ENCODE measurements at regions not wholly inside any gene's neighbourhood (a gene's known extent, or its start where the extent isn't known, plus 50 kb on each side); places are given as distances from the start of the nearest gene placed in this dataset.
A peak's percentile ranks its signal among the peaks of the same experiment; 100 is the strongest.
"Not testable (repeated sequence)": the region's sequence is repeated elsewhere in the genome, so short reads cannot be mapped to it uniquely, and the experiment has no call there.

GRCh38 chr4:28075401-28075956 lies 1214.8 kb downstream of the STIM2 start:
- in situ Hi-C loops (cut with HindIII; ENCODE audit: low pct_unique_long_range_greater_than_20kb, low sequenced_read_pairs): no loop called here
- TF ChIP-seq JUND (IDR thresholded peaks at IDR 0.05; ENCODE audit: low read depth): no peak
- DNase-seq (ENCODE audit: low read depth in 1 of 2, low spot score in 1 of 2): no peak

DNA sequence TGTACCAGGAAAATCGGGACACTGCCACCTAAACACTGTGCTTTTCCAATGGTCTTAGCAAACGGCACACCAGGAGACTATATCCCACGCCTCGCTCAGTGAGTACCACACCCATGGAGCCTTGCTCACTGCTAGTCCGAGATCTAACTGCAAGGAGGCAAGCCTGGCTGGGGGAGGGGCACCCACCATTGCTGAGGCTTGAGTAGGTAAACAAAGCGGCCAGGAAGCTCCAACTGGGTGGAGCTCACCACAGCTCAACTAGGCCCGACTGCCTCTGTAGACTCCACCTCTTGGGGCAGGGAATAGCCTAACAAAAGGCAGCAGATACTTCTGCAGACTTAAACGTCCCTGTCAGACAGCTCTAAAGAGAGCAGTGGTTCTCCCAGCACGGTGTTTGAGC lies 1216.6 kb downstream of the STIM2 start:
- in situ Hi-C loops (cut with HindIII; ENCODE audit: low pct_unique_long_range_greater_than_20kb, low sequenced_read_pairs); DNase-seq (ENCODE audit: low read depth in 1 of 2, low spot score in 1 of 2): not testable (repeated sequence)

GRCh38 chr4:28082686-28083390 lies 1222.2 kb downstream of the STIM2 start:
- no peak for DNase-seq (ENCODE audit: low read depth in 1 of 2, low spot score in 1 of 2)
- in situ Hi-C loops (cut with HindIII; ENCODE audit: low pct_unique_long_range_greater_than_20kb, low sequenced_read_pairs): no loop called here
- TF ChIP-seq JUND (IDR thresholded peaks at IDR 0.05; ENCODE audit: low read depth): no peak

GRCh38 chr4:28092610-28093009 lies 1232.0 kb downstream of the STIM2 start:
- DNase-seq (ENCODE audit: low read depth in 1 of 2, low spot score in 1 of 2): peak in 1 of 2 experiments; percentile 11
- in situ Hi-C loops (cut with HindIII; ENCODE audit: low pct_unique_long_range_greater_than_20kb, low sequenced_read_pairs): no loop called here
- TF ChIP-seq JUND (IDR thresholded peaks at IDR 0.05; ENCODE audit: low read depth): no peak

DNA sequence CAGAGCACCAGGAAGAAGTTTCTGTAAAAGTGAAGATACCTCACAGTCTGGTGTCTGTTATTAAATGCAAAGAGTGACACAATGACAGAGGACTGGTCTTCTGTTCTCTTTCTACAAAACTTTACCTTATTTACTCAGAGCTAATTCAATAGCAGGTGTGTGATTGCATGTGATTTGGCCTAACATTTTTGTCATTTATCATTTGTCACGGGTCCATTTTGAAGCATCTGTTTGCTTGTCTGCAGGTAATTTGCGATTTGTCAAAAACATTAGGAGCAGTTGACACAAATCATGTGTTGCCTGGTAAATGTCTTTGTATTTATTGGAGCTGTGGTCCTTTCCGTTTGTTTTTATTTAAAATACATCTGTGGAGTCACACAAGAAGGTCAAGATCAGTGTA lies 1232.4 kb downstream of the STIM2 start:
- in situ Hi-C loops (cut with HindIII; ENCODE audit: low pct_unique_long_range_greater_than_20kb, low sequenced_read_pairs): no loop called here
- TF ChIP-seq JUND (IDR thresholded peaks at IDR 0.05; ENCODE audit: low read depth): no peak
- DNase-seq (ENCODE audit: low read depth in 1 of 2, low spot score in 1 of 2): peak in 1 of 2 experiments; percentile 4

- in situ Hi-C loops (cut with HindIII; ENCODE audit: low pct_unique_long_range_greater_than_20kb, low sequenced_read_pairs): no loop called here
Observed at GRCh38 chr4:28101583-28101982, 1240.9 kb downstream of the STIM2 start.

GRCh38 chr4:28105271-28105859 lies 1244.7 kb downstream of the STIM2 start:
- no peak for TF ChIP-seq JUND (IDR thresholded peaks at IDR 0.05; ENCODE audit: low read depth)
- DNase-seq (ENCODE audit: low read depth in 1 of 2, low spot score in 1 of 2): no peak
- in situ Hi-C loops (cut with HindIII; ENCODE audit: low pct_unique_long_range_greater_than_20kb, low sequenced_read_pairs): no loop called here

More at GRCh38 chr4:28101583-28101982, 1240.9 kb downstream of the STIM2 start:
- TF ChIP-seq JUND (IDR thresholded peaks at IDR 0.05; ENCODE audit: low read depth): no peak
- no peak for DNase-seq (ENCODE audit: low read depth in 1 of 2, low spot score in 1 of 2)

GRCh38 chr4:28106155-28106554 lies 1245.5 kb downstream of the STIM2 start:
- in situ Hi-C loops (cut with HindIII; ENCODE audit: low pct_unique_long_range_greater_than_20kb, low sequenced_read_pairs): no loop called here
- no peak for DNase-seq (ENCODE audit: low read depth in 1 of 2, low spot score in 1 of 2)
- no peak for TF ChIP-seq JUND (IDR thresholded peaks at IDR 0.05; ENCODE audit: low read depth)

- in situ Hi-C loops (cut with HindIII; ENCODE audit: low pct_unique_long_range_greater_than_20kb, low sequenced_read_pairs): no loop called here
- no peak for DNase-seq (ENCODE audit: low read depth in 1 of 2, low spot score in 1 of 2)
- no peak for TF ChIP-seq JUND (IDR thresholded peaks at IDR 0.05; ENCODE audit: low read depth)
Observed at GRCh38 chr4:28109801-28110200, 1249.2 kb downstream of the STIM2 start.

DNA sequence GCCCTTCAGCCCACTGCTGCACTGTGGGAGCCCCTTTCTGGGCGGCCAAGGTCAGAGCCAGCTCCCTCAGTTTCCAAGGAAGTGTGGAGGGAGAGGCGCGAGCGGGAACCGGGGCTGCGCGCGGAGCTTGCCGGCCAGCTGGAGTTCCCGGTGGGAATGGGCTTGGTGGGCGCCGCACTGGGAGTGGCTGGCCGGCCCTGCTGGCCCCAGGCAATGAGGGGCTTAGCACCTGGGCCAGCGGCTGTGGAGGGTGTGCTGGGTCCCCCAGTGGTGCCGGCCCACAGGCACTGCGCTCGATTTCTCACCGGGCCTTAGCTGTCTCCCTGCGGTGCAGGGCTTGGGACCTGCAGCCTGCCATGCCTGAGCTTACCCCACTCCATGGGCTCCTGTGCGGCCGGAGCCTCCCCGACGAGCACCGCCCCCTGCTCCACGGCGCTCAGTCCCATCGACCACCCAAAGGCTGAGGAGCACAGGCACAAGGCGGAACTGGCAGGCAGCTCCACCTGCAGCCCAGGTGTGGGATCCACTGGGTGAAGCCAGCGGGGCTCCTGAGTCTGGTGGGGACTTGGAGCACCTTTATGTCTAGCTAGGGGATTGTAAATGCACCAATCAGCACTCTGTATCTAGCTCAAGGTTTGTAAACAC lies 1252.2 kb downstream of the STIM2 start:
- in situ Hi-C loops (cut with HindIII; ENCODE audit: low pct_unique_long_range_greater_than_20kb, low sequenced_read_pairs); DNase-seq (ENCODE audit: low read depth in 1 of 2, low spot score in 1 of 2): not testable (repeated sequence)

GRCh38 chr4:28113586-28113985 lies 1252.9 kb downstream of the STIM2 start:
- in situ Hi-C loops (cut with HindIII; ENCODE audit: low pct_unique_long_range_greater_than_20kb, low sequenced_read_pairs); DNase-seq (ENCODE audit: low read depth in 1 of 2, low spot score in 1 of 2): not testable (repeated sequence)

DNA sequence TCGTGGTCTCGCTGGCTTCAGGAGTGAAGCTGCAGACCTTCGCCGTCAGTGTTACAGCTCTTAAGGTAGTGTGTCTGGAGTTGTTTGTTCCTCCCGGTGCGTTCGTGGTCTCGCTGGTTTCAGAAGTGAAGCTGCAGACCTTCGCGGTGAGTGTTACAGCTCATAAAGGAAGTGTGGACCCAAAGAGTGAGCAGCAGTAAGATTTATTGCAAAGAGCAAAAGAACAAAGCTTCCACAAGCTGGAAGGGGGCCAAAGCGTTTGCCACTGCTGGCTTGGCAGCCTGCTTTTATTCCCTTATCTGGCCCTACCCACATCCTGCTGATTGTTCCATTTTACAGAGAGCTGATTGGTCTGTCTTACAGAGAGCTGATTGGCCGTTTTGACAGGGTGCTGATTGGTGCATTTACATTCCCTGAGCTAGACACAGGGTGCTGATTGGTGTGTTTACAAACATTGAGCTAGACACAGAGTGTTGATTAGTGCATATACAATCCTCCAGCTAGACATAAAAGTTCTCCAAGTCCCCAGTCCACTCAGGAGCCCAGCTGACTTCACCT lies 1256.0 kb downstream of the STIM2 start:
- in situ Hi-C loops (cut with HindIII; ENCODE audit: low pct_unique_long_range_greater_than_20kb, low sequenced_read_pairs); DNase-seq (ENCODE audit: low read depth in 1 of 2, low spot score in 1 of 2): not testable (repeated sequence)
